Ishikawa (cell line): ENCODE measurements at regions not wholly inside any gene's neighbourhood (a gene's known extent, or its start where the extent isn't known, plus 50 kb on each side); places are given as distances from the start of the nearest gene placed in this dataset.

Experiments
- CEBPB ChIP-seq: IDR thresholded peaks from 2 replicates; pipeline ENCODE4 v1.6.1; 2012
- EP300 ChIP-seq: IDR thresholded peaks from 2 replicates; pipeline ENCODE4 v1.6.1; 2012; ENCODE audit warnings: borderline replicate concordance
- RAD21 ChIP-seq: IDR thresholded peaks from 2 replicates; pipeline ENCODE4 v1.6.1; 2012; ENCODE audit warnings: low read depth
- TCF12 ChIP-seq: IDR thresholded peaks from 2 replicates; pipeline ENCODE4 v1.6.1; 2012; ENCODE audit warnings: low read depth
- YY1 ChIP-seq: IDR thresholded peaks from 2 replicates; pipeline ENCODE4 v1.6.1; 2012; ENCODE audit warnings: low read depth
- TF ChIP-seq, protein P1 (sequence below): IDR thresholded peaks from 2 replicates; pipeline ENCODE4 v1.6.1; 2012; ENCODE audit warnings: low read depth, mild to moderate bottlenecking

- TF ChIP-seq YY1 = no peak
- TF ChIP-seq EP300 = no peak
- TF ChIP-seq, protein P1, sequence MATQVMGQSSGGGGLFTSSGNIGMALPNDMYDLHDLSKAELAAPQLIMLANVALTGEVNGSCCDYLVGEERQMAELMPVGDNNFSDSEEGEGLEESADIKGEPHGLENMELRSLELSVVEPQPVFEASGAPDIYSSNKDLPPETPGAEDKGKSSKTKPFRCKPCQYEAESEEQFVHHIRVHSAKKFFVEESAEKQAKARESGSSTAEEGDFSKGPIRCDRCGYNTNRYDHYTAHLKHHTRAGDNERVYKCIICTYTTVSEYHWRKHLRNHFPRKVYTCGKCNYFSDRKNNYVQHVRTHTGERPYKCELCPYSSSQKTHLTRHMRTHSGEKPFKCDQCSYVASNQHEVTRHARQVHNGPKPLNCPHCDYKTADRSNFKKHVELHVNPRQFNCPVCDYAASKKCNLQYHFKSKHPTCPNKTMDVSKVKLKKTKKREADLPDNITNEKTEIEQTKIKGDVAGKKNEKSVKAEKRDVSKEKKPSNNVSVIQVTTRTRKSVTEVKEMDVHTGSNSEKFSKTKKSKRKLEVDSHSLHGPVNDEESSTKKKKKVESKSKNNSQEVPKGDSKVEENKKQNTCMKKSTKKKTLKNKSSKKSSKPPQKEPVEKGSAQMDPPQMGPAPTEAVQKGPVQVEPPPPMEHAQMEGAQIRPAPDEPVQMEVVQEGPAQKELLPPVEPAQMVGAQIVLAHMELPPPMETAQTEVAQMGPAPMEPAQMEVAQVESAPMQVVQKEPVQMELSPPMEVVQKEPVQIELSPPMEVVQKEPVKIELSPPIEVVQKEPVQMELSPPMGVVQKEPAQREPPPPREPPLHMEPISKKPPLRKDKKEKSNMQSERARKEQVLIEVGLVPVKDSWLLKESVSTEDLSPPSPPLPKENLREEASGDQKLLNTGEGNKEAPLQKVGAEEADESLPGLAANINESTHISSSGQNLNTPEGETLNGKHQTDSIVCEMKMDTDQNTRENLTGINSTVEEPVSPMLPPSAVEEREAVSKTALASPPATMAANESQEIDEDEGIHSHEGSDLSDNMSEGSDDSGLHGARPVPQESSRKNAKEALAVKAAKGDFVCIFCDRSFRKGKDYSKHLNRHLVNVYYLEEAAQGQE = no peak
- TF ChIP-seq RAD21 = no peak
- no peak for TF ChIP-seq TCF12
- no peak for TF ChIP-seq CEBPB
Observed at GRCh38 chr15:94673801-94674200, 442.4 kb downstream of the MCTP2 start.
